ENCODE measurements at regions not wholly inside any gene's neighbourhood (a gene's known extent, or its start where the extent isn't known, plus 50 kb on each side); places are given as distances from the start of the nearest gene placed in this dataset.

DNA sequence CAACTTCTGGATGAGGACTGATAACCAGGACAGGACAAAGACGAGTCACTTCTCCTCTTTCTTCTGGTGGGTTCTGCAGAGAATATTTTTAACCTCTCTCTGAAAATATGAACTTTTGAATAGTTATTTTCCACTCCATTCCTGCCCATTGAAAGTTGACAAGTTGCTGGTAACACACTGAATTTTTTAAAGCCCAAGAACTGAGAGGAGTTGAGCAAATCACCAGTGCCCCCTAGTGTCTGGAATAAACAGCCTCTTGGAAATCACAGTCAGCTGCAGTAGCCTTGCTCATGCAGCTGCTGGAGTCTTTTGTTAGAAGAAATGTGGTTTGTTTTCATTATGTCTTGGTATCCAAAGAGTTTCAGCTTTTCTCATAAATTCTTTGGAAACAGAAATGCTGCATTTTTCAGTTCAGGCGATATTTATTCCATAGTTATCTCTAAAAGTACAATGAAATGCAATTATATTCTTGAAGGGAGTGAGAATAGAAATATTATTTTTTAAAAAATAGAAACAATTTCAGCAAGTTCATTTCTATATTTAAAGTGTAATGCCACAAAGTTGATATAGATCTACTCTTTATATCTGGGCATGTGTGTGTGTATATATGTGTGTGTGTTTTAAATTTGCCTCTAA is 741.0 kb upstream of the CBLB start:
- no peak for TF ChIP-seq ZFP3 (CRISPR knock-in tag; IDR thresholded peaks at IDR 0.05)
- TF ChIP-seq ARNTL (CRISPR knock-in tag; IDR thresholded peaks at IDR 0.05; ENCODE audit: borderline replicate concordance, low read depth): no peak

All from SK-N-SH treated with all-trans-retinoic acid at 6 μM for 48 hours (cell line).